Stimulated activated CD8-positive, alpha-beta memory T cell treated with anti-CD3 and anti-CD28 coated beads, Interleukin-7, amount 100 ng/mL, for 1 hour (primary cell): ENCODE measurements at regions not wholly inside any gene's neighbourhood (a gene's known extent, or its start where the extent isn't known, plus 50 kb on each side); places are given as distances from the start of the nearest gene placed in this dataset.
"Not testable (repeated sequence)": the region's sequence is repeated elsewhere in the genome, so short reads cannot be mapped to it uniquely, and the experiment has no call there.

Source experiments
- DNase-seq, 2 donors: peaks; one replicate each; pipeline ENCODE4 v3.0.0-alpha.2; 2020; ENCODE audit warnings: low read depth in 2 of 2

GRCh38 chr7:80018941-80019808 is 115.5 kb upstream of the GNAI1 start:
- peak in 1 of 2 donors; percentile 12 for DNase-seq

DNA sequence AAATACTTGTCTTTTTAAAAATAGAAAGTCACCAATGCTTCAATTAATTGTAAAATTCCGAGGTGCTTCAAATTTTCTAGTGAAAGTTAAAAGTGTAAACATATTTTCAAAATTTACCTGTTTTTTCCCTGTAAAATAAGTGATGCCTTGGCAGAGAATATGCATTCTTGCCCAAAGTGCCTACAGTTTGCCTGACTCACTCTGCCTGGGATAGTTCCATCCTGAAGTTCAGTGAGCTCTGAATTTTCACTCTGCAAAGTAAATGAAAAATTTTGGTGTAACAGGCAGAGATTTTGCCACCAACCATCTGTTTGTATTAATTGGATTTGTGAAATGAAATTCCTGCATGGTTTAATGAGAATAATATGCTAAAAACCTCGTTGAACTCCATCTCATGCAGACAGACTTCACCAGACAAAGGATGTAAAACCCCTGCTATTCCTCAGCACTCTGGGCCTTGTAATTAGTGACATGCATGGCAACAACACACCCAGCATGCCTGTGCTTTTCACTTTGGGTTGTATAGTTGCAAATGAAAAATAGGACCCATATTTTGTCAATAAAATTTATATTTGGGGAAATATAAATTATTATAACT is 117.4 kb upstream of the GNAI1 start:
- DNase-seq, result no peak

DNA sequence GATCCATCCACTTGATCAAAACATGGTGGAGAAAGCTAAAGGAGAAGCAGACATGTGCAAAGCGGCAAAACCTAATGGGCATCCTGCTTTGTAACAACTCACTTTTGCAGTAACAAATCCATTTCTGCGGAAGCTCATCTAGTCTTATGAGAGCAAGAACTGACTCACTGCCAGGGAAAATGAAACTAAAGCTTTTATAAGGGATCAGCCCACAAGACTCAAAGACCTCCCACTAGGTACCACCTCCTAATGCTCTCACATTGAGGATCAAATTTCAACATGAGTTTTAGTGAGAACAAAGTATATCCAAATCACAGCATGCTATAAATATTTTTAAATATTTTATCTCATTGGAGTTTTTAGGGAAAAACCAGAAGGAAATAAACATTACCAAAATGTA is 120.1 kb upstream of the GNAI1 start:
- DNase-seq, result no peak

DNA sequence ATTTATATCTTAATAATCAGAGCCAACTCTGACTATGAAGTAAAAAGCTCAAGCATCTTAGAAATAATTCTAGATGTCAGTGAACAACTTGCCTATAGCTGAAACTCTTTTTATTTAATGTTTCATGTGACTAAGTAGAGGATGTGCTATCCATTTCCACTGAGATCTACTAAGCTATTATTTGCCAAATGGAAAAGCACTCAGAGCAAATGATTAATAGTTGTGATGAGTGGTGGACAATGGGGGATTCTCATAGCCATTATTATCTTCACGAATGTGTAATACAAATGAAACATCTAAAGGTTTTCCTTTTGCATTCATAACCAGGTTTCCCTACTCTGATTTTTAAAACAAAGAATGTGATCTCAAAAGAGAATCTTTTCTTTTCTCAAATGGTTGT is 126.6 kb upstream of the GNAI1 start:
- no peak for DNase-seq

- DNase-seq, result no peak
Observed at GRCh38 chr7:80002865-80003264, 131.8 kb upstream of the GNAI1 start.

GRCh38 chr7:79998363-79998762 is 136.3 kb upstream of the GNAI1 start:
- DNase-seq, result no peak

DNA sequence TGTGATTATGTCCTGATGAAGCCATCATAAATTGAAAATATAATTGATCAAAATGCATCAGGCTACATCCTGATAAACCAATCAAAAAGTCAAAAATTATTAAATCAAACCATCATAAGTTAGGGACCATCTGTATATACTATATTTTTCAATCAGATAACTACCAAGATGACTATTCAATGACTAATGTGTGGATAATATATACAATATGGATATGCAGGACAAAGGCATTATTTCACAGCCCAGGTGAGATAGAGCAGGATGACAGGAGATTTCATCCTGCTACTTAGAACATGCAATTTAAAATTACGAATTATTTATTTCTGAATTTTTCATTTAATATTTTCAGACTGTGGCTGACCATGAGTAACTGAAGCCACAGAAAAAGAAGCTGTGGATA is 137.3 kb upstream of the GNAI1 start:
- no peak for DNase-seq

GRCh38 chr7:79995741-79996140 is 138.9 kb upstream of the GNAI1 start:
- DNase-seq, result not testable (repeated sequence)

- DNase-seq, result no peak
Observed at GRCh38 chr7:79988653-79989052, 146.0 kb upstream of the GNAI1 start.

GRCh38 chr7:79984210-79984609 is 150.4 kb upstream of the GNAI1 start:
- DNase-seq, result no peak

DNA sequence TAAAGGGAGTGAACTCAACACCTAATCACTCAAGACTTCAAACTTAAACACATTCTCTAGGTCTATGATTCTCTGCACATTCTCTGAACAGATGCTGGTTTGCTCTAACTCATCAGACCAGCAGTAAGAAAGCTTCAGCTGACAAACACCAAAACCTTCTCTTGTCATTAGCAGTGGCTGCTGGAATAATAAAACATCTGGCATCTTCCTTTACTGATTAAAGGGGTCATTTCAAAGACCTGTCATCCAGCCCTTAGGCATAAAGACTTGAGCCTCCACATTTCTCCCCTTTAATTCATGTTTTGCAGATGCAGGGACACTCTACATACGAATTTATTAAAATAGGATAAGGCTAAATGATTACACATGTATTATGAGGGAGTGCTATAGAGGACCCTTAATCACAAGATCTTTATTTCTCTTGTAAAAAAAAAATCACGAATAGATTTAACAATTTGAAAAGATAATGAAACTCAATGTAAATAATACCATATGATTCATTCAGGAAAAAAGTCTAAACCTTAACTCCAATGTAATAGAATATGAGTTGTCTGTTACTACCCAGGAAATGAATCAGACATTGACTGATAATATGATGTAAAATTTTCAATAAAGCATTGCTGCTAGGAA is 152.4 kb upstream of the GNAI1 start:
- no peak for DNase-seq

- no peak for DNase-seq
Observed at GRCh38 chr7:79980376-79980775, 154.3 kb upstream of the GNAI1 start.

DNA sequence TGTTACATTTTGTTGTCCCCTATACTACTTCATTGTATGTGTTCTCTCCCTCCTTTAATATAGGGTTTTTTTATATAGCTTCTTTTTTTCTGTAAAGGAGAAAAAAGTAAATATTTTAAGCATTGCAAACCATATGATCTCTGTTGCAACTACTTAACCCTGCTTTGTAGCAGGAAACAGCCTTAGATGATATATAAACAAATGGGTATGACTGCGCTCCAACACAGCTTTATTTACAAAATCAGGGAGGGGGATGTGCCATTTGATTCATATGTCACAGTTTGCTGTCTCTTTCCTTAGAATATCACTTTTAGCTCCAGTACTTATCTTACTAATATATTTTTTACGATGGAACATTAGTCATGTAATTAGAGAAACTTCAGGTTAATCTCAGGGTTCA is 155.2 kb upstream of the GNAI1 start:
- DNase-seq, result no peak

DNA sequence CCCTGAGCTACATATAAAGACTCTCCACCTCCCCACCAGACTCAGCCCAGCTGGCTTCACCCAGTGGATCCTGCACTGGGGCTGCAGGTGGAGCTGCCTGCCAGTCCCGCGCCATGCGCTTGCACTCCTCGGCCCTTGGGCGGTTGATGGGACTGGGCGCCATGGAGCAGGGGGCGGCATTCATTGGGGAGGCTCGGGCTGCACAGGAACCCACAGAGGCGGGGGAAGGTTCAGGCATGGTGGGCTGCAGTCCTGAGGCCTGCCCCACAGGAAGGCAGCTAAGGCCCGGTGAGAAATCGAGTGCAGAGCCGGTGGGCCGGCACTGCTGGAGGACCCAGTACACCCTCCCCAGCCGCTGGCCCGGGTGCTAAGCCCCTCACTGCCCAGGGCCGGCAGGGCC is 157.2 kb upstream of the GNAI1 start:
- DNase-seq, result no peak

GRCh38 chr7:79976711-79977020 is 158.0 kb upstream of the GNAI1 start:
- DNase-seq, result not testable (repeated sequence)

DNA sequence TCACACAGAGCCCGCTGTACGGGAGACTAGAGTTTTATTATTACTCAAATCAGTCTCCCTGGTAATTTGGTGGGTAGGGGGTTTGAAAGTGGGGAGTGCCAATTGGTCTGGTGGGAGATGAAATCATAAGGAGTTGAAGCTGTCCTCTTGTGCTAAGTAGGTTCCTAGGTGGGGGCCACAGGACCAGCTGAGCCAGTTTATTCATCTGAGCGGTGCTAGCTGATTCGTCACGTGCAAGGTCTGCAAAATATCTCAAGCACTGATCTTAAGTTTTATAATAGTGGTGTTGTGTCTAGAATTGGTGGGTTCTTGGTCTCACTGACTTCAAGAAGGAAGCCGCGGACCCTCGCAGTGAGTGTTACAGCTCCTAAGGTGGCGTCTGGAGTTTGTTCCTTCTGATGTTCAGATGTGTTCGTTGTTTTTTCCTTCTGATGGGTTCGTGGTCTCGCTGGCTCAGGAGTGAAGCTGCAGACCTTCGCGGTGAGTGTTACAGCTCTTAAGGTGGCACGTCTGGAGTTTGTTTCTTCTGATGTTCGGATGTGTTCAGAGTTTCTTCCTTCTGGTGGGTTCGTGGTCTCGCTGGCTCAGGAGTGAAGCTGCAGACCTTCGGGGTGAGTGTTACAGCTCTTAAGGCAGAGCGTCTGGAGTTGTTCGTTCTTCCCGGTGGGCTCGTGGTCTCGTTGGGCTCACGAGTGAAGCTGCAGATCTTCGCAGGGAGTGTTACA is 158.5 kb upstream of the GNAI1 start:
- DNase-seq, result not testable (repeated sequence)

DNA sequence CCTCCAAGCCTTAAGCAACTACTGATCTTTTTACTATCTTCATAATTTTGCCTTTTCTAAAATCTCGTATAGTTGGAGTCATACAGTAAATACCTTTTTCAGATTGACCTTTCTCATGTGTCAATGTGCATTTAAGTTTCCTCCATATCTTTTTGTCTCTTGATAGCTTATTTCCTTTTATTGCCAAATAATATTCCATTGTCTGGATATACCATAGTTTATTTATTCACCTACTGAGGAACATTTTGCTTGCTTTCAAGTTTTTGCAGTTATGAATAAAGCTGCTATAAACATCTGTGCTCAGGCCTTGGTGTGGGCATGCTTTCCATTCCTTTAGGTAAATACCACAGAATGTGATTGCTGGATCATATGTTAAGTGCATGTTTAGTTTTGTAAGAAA is 161.2 kb upstream of the GNAI1 start:
- DNase-seq, result no peak

GRCh38 chr7:79971058-79971457 is 163.6 kb upstream of the GNAI1 start:
- no peak for DNase-seq

DNA sequence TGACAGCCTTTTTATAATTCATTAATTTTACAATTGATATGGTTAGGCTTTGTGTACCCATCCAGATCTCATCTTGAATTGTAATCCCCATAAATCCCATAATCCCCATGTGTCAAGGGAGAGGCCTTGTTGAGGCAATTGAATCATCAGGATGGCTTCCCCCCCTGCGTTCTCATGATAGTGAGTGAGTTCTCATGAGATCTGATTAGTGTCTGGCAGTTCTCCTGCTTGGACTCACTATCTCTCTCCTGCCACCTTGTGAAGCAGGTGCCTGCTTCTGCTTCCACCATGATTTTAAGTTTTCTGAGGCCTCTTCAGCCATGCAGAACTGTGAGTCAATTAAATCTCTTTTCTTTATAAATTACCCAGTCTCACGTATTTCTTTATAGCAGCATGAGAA is 165.7 kb upstream of the GNAI1 start:
- no peak for DNase-seq

- DNase-seq, result no peak
Observed at GRCh38 chr7:79968077-79968648, 166.5 kb upstream of the GNAI1 start.

- no peak for DNase-seq
Observed at GRCh38 chr7:79965946-79966345, 168.7 kb upstream of the GNAI1 start.

GRCh38 chr7:79964463-79964862 is 170.2 kb upstream of the GNAI1 start:
- no peak for DNase-seq
